ENCODE measurements at regions not wholly inside any gene's neighbourhood (a gene's known extent, or its start where the extent isn't known, plus 50 kb on each side); places are given as distances from the start of the nearest gene placed in this dataset.

DNA sequence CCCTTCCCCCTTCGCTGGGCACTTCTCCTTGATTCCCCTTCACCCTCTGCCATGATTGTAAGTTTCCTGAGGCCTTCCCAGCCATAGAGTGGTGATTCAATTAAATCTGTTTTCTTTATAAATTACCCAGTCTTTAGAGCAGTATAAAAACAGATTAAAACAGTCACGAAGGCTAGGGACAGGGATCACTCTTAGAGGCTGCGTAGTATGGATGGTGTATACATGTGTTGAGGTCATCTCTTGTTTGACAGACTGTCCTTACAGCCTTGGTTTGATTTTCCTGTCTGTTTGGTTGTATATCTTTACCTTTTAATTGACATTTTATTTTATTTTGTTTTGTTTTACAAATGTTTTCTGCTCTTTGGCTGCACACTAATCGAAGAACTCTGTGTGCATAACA lies 1155.7 kb upstream of the CDH18 start:
- DNase-seq (no peak), ATAC-seq (ENCODE audit: insufficient read depth, low read depth) (no peak)
- no peak overlapping the region for H3K27ac ChIP-seq (ENCODE audit: low read length)
- no peaks in the 10 kb centered on the region for H3K27me3 ChIP-seq (ENCODE audit: insufficient read depth, low read length, poor library complexity)
- no peak overlapping the region for H3K9ac ChIP-seq (ENCODE audit: low read depth, low read length)
- H3K79me2 ChIP-seq (ENCODE audit: insufficient read depth, low read length) = no peaks in the 10 kb centered on the region
- H2AFZ ChIP-seq (ENCODE audit: low read depth, low read length) = no peak overlapping the region
- H3K4me2 ChIP-seq (ENCODE audit: insufficient read depth, low read length) = no peak overlapping the region
- H3K4me3 ChIP-seq (ENCODE audit: low read depth in 1 of 2, low read length in 2 of 2) = no peak overlapping the region
- no peaks in the 10 kb centered on the region for H3K4me1 ChIP-seq (ENCODE audit: insufficient read depth, low read length)
- H3K36me3 ChIP-seq (ENCODE audit: insufficient read depth, low read length) = no peaks in the 10 kb centered on the region
- TF ChIP-seq, protein P1, sequence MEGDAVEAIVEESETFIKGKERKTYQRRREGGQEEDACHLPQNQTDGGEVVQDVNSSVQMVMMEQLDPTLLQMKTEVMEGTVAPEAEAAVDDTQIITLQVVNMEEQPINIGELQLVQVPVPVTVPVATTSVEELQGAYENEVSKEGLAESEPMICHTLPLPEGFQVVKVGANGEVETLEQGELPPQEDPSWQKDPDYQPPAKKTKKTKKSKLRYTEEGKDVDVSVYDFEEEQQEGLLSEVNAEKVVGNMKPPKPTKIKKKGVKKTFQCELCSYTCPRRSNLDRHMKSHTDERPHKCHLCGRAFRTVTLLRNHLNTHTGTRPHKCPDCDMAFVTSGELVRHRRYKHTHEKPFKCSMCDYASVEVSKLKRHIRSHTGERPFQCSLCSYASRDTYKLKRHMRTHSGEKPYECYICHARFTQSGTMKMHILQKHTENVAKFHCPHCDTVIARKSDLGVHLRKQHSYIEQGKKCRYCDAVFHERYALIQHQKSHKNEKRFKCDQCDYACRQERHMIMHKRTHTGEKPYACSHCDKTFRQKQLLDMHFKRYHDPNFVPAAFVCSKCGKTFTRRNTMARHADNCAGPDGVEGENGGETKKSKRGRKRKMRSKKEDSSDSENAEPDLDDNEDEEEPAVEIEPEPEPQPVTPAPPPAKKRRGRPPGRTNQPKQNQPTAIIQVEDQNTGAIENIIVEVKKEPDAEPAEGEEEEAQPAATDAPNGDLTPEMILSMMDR (IDR thresholded peaks at IDR 0.05; ENCODE audit: borderline replicate concordance, extremely low read depth, low read length, poor library complexity, severe bottlenecking) = no peak
- no peak for TF ChIP-seq EZH2 (IDR thresholded peaks at IDR 0.05; ENCODE audit: borderline replicate concordance, low read depth, low read length, severe bottlenecking)
- no peaks in the 10 kb centered on the region for H3K9me3 ChIP-seq (ENCODE audit: insufficient read depth, low read length, severe bottlenecking)
- no peaks in the 10 kb centered on the region for H4K20me1 ChIP-seq (ENCODE audit: insufficient read depth, low read length)

DNA sequence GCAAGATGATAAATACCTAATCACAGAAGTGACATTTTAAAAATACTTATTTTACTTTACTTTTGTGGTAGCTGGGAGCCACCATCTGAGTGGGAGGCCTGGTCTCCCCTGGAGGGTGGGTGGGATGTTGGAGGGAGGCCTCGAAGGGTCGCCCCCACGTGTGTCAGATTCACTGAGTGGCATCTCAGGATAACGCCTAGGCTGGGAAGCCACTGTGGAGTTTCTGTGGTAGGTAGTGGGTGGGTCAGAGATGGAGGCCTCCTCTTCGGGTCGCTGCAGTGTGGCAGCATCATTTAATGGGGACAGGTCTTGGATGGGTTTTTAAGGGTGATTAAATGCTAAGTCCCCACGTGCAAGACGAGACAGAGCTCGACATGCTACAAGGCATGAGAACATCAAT lies 1154.8 kb upstream of the CDH18 start:
- Histone ChIP-seq H3K4me1 (ENCODE audit: insufficient read depth, low read length) (no peaks in the 10 kb centered on the region), H4K20me1 (ENCODE audit: insufficient read depth, low read length) (no peaks in the 10 kb centered on the region), H3K4me2 (ENCODE audit: insufficient read depth, low read length) (no peak overlapping the region), H3K27me3 (ENCODE audit: insufficient read depth, low read length, poor library complexity) (no peaks in the 10 kb centered on the region), H3K4me3 (ENCODE audit: low read depth in 1 of 2, low read length in 2 of 2) (no peak overlapping the region), H3K79me2 (ENCODE audit: insufficient read depth, low read length) (no peaks in the 10 kb centered on the region), H2AFZ (ENCODE audit: low read depth, low read length) (no peak overlapping the region), H3K9me3 (ENCODE audit: insufficient read depth, low read length, severe bottlenecking) (no peaks in the 10 kb centered on the region), H3K9ac (ENCODE audit: low read depth, low read length) (no peak overlapping the region), H3K36me3 (ENCODE audit: insufficient read depth, low read length) (no peaks in the 10 kb centered on the region), H3K27ac (ENCODE audit: low read length) (no peak overlapping the region)
- ATAC-seq (ENCODE audit: insufficient read depth, low read depth) = no peak; the same call in 2 of the 3 replicates
- DNase-seq = no peak
- TF ChIP-seq, protein P1 (IDR thresholded peaks at IDR 0.05; ENCODE audit: borderline replicate concordance, extremely low read depth, low read length, poor library complexity, severe bottlenecking) = no peak
- no peak for TF ChIP-seq EZH2 (IDR thresholded peaks at IDR 0.05; ENCODE audit: borderline replicate concordance, low read depth, low read length, severe bottlenecking)

DNA sequence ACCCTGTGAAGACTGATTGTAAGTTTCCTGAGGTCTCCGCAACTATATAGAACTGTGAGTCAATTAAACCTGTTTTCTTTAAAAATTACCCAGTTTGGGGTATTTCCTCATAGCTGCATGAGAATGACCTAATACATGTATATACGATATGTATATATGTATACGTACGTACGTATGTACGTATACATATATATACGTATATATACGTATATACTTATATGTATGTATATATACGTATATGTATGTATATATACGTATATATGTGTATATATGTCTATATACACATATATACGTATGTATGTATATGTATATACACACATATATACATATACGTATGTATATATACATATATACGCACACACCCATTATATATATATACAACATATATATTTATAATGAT lies 1153.0 kb upstream of the CDH18 start:
- no peak overlapping the region for H2AFZ ChIP-seq (ENCODE audit: low read depth, low read length)
- no peak overlapping the region for H3K4me2 ChIP-seq (ENCODE audit: insufficient read depth, low read length)
- H3K27ac ChIP-seq (ENCODE audit: low read length) = no peak overlapping the region
- H3K9ac ChIP-seq (ENCODE audit: low read depth, low read length) = no peak overlapping the region
- H3K27me3 ChIP-seq (ENCODE audit: insufficient read depth, low read length, poor library complexity) = no peaks in the 10 kb centered on the region
- no peaks in the 10 kb centered on the region for H3K36me3 ChIP-seq (ENCODE audit: insufficient read depth, low read length)
- H3K4me3 ChIP-seq (ENCODE audit: low read depth in 1 of 2, low read length in 2 of 2) = no peak overlapping the region
- no peak for TF ChIP-seq EZH2 (IDR thresholded peaks at IDR 0.05; ENCODE audit: borderline replicate concordance, low read depth, low read length, severe bottlenecking)
- TF ChIP-seq, protein P1 (IDR thresholded peaks at IDR 0.05; ENCODE audit: borderline replicate concordance, extremely low read depth, low read length, poor library complexity, severe bottlenecking) = no peak
- no peak for ATAC-seq (ENCODE audit: insufficient read depth, low read depth)
- H4K20me1 ChIP-seq (ENCODE audit: insufficient read depth, low read length) = no peaks in the 10 kb centered on the region
- H3K79me2 ChIP-seq (ENCODE audit: insufficient read depth, low read length) = no peaks in the 10 kb centered on the region
- H3K4me1 ChIP-seq (ENCODE audit: insufficient read depth, low read length) = no peaks in the 10 kb centered on the region
- no peak for DNase-seq
- no peaks in the 10 kb centered on the region for H3K9me3 ChIP-seq (ENCODE audit: insufficient read depth, low read length, severe bottlenecking)

DNA sequence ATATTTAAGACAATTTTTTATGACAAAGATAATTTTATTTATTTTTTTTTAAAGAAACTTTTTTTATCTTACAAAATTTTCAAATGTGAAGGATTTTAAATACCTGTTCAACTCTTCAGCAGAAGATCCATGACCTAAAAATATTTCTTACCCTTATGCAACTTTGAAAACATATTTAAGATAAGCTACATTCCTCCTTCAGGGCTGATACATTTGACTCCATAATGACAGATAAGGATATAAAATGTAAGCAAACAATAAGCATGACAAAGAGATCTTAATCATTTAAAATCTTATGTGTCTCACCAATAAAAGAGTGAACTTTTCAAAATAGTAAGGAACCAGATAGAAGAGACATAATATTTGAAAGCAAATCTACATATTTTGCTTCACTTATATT lies 1138.2 kb upstream of the CDH18 start:
- H3K4me1 ChIP-seq (ENCODE audit: insufficient read depth, low read length) = no peaks in the 10 kb centered on the region
- no peaks in the 10 kb centered on the region for H4K20me1 ChIP-seq (ENCODE audit: insufficient read depth, low read length)
- no peaks in the 10 kb centered on the region for H3K36me3 ChIP-seq (ENCODE audit: insufficient read depth, low read length)
- ATAC-seq (ENCODE audit: insufficient read depth, low read depth) (no peak), DNase-seq (no peak)
- H3K27ac ChIP-seq (ENCODE audit: low read length) = no peak overlapping the region
- no peaks in the 10 kb centered on the region for H3K79me2 ChIP-seq (ENCODE audit: insufficient read depth, low read length)
- TF ChIP-seq, protein P1 (IDR thresholded peaks at IDR 0.05; ENCODE audit: borderline replicate concordance, extremely low read depth, low read length, poor library complexity, severe bottlenecking) = no peak
- TF ChIP-seq EZH2 (IDR thresholded peaks at IDR 0.05; ENCODE audit: borderline replicate concordance, low read depth, low read length, severe bottlenecking) = no peak
- no peaks in the 10 kb centered on the region for H3K9me3 ChIP-seq (ENCODE audit: insufficient read depth, low read length, severe bottlenecking)
- no peak overlapping the region for H3K4me3 ChIP-seq (ENCODE audit: low read depth in 1 of 2, low read length in 2 of 2)
- H3K4me2 ChIP-seq (ENCODE audit: insufficient read depth, low read length) = no peak overlapping the region
- H2AFZ ChIP-seq (ENCODE audit: low read depth, low read length) = no peak overlapping the region
- no peak overlapping the region for H3K9ac ChIP-seq (ENCODE audit: low read depth, low read length)
- no peaks in the 10 kb centered on the region for H3K27me3 ChIP-seq (ENCODE audit: insufficient read depth, low read length, poor library complexity)

Data from DND-41 (cell line).